GM21360 (cell line): ENCODE measurements at regions not wholly inside any gene's neighbourhood (a gene's known extent, or its start where the extent isn't known, plus 50 kb on each side); places are given as distances from the start of the nearest gene placed in this dataset.

Experiments used
- ATAC-seq: cut with Tn5 transposase; IDR thresholded peaks from one replicate; pipeline ENCODE4 v1.9.1; 2021; ENCODE audit warnings: mild to moderate bottlenecking, moderate library complexity; ENCODE audit not compliant: unreplicated experiment

GRCh38 chr16:61332461-61332860 is 703.8 kb downstream of the CDH8 start:
- ATAC-seq, result no peak

- no peak for ATAC-seq
Measured at GRCh38 chr16:61324044-61324443, 712.2 kb downstream of the CDH8 start.

- ATAC-seq, result no peak
Measured at GRCh38 chr16:61323456-61323855, 712.8 kb downstream of the CDH8 start.

GRCh38 chr16:61320791-61321190 is 715.4 kb downstream of the CDH8 start:
- no peak for ATAC-seq

GRCh38 chr16:61313931-61314330 is 722.3 kb downstream of the CDH8 start:
- ATAC-seq, result no peak

- ATAC-seq, result no peak
Measured at GRCh38 chr16:61309386-61309785, 726.9 kb downstream of the CDH8 start.

GRCh38 chr16:61306204-61306603 is 730.0 kb downstream of the CDH8 start:
- ATAC-seq, result no peak

- no peak for ATAC-seq
Measured at GRCh38 chr16:61296814-61297213, 739.4 kb downstream of the CDH8 start.

- no peak for ATAC-seq
Measured at GRCh38 chr16:61296305-61296704, 739.9 kb downstream of the CDH8 start.

GRCh38 chr16:61295311-61295710 is 740.9 kb downstream of the CDH8 start:
- ATAC-seq, result no peak

- ATAC-seq, result no peak
Measured at GRCh38 chr16:61289141-61289540, 747.1 kb downstream of the CDH8 start.

GRCh38 chr16:61277849-61278248 is 758.4 kb downstream of the CDH8 start:
- no peak for ATAC-seq

GRCh38 chr16:61274211-61274610 is 762.0 kb downstream of the CDH8 start:
- no peak for ATAC-seq

- no peak for ATAC-seq
Measured at GRCh38 chr16:61270726-61271125, 765.5 kb downstream of the CDH8 start.

GRCh38 chr16:61263400-61263799 is 772.8 kb downstream of the CDH8 start:
- no peak for ATAC-seq

- ATAC-seq, result no peak
Measured at GRCh38 chr16:61261315-61261714, 774.9 kb downstream of the CDH8 start.

- ATAC-seq, result no peak
Measured at GRCh38 chr16:61246592-61246991, 789.6 kb downstream of the CDH8 start.

- no peak for ATAC-seq
Measured at GRCh38 chr16:61243954-61244353, 792.3 kb downstream of the CDH8 start.

GRCh38 chr16:61237884-61238485 is 798.3 kb downstream of the CDH8 start:
- no peak for ATAC-seq

GRCh38 chr16:61233713-61234112 is 802.5 kb downstream of the CDH8 start:
- no peak for ATAC-seq

- no peak for ATAC-seq
Measured at GRCh38 chr16:61228371-61228770, 807.9 kb downstream of the CDH8 start.

GRCh38 chr16:61215605-61216004 is 820.6 kb downstream of the CDH8 start:
- ATAC-seq, result no peak

GRCh38 chr16:61214780-61215179 is 821.5 kb downstream of the CDH8 start:
- ATAC-seq, result no peak
